Stimulated activated CD8-positive, alpha-beta memory T cell treated with anti-CD3 and anti-CD28 coated beads, Interleukin-12 subunit alpha, Interleukin-12 subunit beta, amount 100 ng/mL, for 24 hours (primary cell): ENCODE measurements at regions not wholly inside any gene's neighbourhood (a gene's known extent, or its start where the extent isn't known, plus 50 kb on each side); places are given as distances from the start of the nearest gene placed in this dataset.

ENCODE experiments used
- DNase-seq: peaks from one replicate; pipeline ENCODE4 v3.0.0-alpha.2; 2020; ENCODE audit errors: extremely low read depth

- DNase-seq = no peak
Measured at GRCh38 chr14:86626530-86626929, 1096.6 kb downstream of the FLRT2 start.

- no peak for DNase-seq
Measured at GRCh38 chr14:86625637-86626036, 1095.7 kb downstream of the FLRT2 start.

- no peak for DNase-seq
Measured at GRCh38 chr14:86619726-86620125, 1089.8 kb downstream of the FLRT2 start.

GRCh38 chr14:86613786-86614185 is 1083.8 kb downstream of the FLRT2 start:
- no peak for DNase-seq

GRCh38 chr14:86613126-86613525 is 1083.2 kb downstream of the FLRT2 start:
- no peak for DNase-seq

GRCh38 chr14:86604561-86604960 is 1074.6 kb downstream of the FLRT2 start:
- DNase-seq = no peak

- DNase-seq = no peak
Measured at GRCh38 chr14:86602263-86602662, 1072.3 kb downstream of the FLRT2 start.

- DNase-seq = no peak
Measured at GRCh38 chr14:86601813-86602212, 1071.9 kb downstream of the FLRT2 start.

- no peak for DNase-seq
Measured at GRCh38 chr14:86597279-86597678, 1067.3 kb downstream of the FLRT2 start.

GRCh38 chr14:86596024-86596423 is 1066.1 kb downstream of the FLRT2 start:
- DNase-seq = no peak

GRCh38 chr14:86575141-86575540 is 1045.2 kb downstream of the FLRT2 start:
- no peak for DNase-seq

- DNase-seq = no peak
Measured at GRCh38 chr14:86574778-86575129, 1044.8 kb downstream of the FLRT2 start.

GRCh38 chr14:86574051-86574777 is 1044.3 kb downstream of the FLRT2 start:
- no peak for DNase-seq

GRCh38 chr14:86570371-86570770 is 1040.4 kb downstream of the FLRT2 start:
- DNase-seq = no peak

GRCh38 chr14:86543521-86543920 is 1013.6 kb downstream of the FLRT2 start:
- DNase-seq = no peak

GRCh38 chr14:86541972-86542371 is 1012.0 kb downstream of the FLRT2 start:
- DNase-seq = no peak

- no peak for DNase-seq
Measured at GRCh38 chr14:86540636-86541247, 1010.8 kb downstream of the FLRT2 start.

- no peak for DNase-seq
Measured at GRCh38 chr14:86539361-86540070, 1009.6 kb downstream of the FLRT2 start.

- no peak for DNase-seq
Measured at GRCh38 chr14:86533834-86534233, 1003.9 kb downstream of the FLRT2 start.

- DNase-seq = no peak
Measured at GRCh38 chr14:86532219-86532618, 1002.3 kb downstream of the FLRT2 start.

- DNase-seq = no peak
Measured at GRCh38 chr14:86530457-86530856, 1000.5 kb downstream of the FLRT2 start.

GRCh38 chr14:86527312-86527711 is 997.4 kb downstream of the FLRT2 start:
- no peak for DNase-seq

- no peak for DNase-seq
Measured at GRCh38 chr14:86525673-86526072, 995.7 kb downstream of the FLRT2 start.
